ENCODE measurements at regions not wholly inside any gene's neighbourhood (a gene's known extent, or its start where the extent isn't known, plus 50 kb on each side); places are given as distances from the start of the nearest gene placed in this dataset.

DNA sequence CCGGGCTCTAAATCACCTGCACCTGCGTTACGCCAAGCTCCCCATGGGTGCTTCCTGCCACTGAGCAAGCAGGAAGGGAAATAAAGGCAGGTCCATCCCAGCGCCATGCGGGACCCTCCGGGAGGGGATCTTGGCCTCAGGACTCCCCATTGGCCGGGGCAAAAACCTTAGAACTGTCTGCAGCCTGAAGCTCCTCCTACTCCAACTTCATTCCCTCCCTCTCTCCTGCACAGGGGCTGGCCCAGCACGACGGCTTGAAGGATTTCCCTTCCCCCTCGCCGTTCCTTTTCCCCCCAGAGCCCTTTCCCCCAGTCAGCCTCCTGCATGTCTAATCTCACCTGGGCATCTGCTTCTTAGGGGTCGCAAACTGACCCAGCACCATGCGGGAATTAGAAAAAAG lies 137.2 kb upstream of the NCOR2 start:
- TF ChIP-seq, protein P1, sequence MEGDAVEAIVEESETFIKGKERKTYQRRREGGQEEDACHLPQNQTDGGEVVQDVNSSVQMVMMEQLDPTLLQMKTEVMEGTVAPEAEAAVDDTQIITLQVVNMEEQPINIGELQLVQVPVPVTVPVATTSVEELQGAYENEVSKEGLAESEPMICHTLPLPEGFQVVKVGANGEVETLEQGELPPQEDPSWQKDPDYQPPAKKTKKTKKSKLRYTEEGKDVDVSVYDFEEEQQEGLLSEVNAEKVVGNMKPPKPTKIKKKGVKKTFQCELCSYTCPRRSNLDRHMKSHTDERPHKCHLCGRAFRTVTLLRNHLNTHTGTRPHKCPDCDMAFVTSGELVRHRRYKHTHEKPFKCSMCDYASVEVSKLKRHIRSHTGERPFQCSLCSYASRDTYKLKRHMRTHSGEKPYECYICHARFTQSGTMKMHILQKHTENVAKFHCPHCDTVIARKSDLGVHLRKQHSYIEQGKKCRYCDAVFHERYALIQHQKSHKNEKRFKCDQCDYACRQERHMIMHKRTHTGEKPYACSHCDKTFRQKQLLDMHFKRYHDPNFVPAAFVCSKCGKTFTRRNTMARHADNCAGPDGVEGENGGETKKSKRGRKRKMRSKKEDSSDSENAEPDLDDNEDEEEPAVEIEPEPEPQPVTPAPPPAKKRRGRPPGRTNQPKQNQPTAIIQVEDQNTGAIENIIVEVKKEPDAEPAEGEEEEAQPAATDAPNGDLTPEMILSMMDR (conservative IDR thresholded peaks at IDR 0.05), result no peak
- H3K4ac ChIP-seq (ENCODE audit: low read depth, low read length), result no peak overlapping the region
- no CpG with 5 or more reads among the region's 13 CpGs for WGBS (ENCODE audit: extremely low coverage, insufficient read length, low lambda C conversion rate)
- no peak overlapping the region for H4K91ac ChIP-seq (ENCODE audit: insufficient read length, low read depth, low read length)
- no peak overlapping the region for H3K27ac ChIP-seq (ENCODE audit: insufficient read length, low read depth, low read length)
- H3K18ac ChIP-seq (ENCODE audit: insufficient read length, low read depth, low read length), result no peak overlapping the region
- H3K4me1 ChIP-seq (ENCODE audit: insufficient read depth, low read length), result no peaks in the 10 kb centered on the region
- H3K9ac ChIP-seq (ENCODE audit: extremely low read depth, insufficient read length, low read length), result no peak overlapping the region
- H2BK15ac ChIP-seq (ENCODE audit: low read depth, low read length), result no peak overlapping the region
- no peaks in the 10 kb centered on the region for H3K23me2 ChIP-seq (ENCODE audit: insufficient read length, low read depth, low read length, poor library complexity, severe bottlenecking)
- no peak overlapping the region for H4K5ac ChIP-seq (ENCODE audit: insufficient read length, low read depth, low read length)
- Mint-ChIP-seq H3K36me3 (ENCODE audit: insufficient read depth in 1 of 3, low read depth in 3 of 3) (peaks cover 0 to 4% (median 0%) of the 10 kb centered on the region in 3 experiments; a peak in 1 of 7 replicates), H3K27me3 (ENCODE audit: low read depth) (peaks cover 4% of the 10 kb centered on the region), H3K4me3 (no peak overlapping the region), H3K27ac (no peak overlapping the region), H3K4me1 (peaks cover 2 to 7% of the 10 kb centered on the region in 2 experiments; a peak in 3 of 4 replicates), H3K9me3 (peaks cover 6 to 9% of the 10 kb centered on the region in 2 experiments)
- H3K4me2 ChIP-seq (ENCODE audit: insufficient read depth, insufficient read length, low read length), result no peak overlapping the region
- H3K27me3 ChIP-seq (ENCODE audit: insufficient read depth, low read length), result no peaks in the 10 kb centered on the region; the same call in 1 of the 2 replicates
- H2BK20ac ChIP-seq (ENCODE audit: low read depth, low read length, poor library complexity, severe bottlenecking), result no peak overlapping the region
- no peak for DNase-seq
- H2AK5ac ChIP-seq (ENCODE audit: insufficient read length, low read length), result no peak overlapping the region
- no peak overlapping the region for H4K8ac ChIP-seq (replicated peaks; ENCODE audit: insufficient read length, low read depth, low read length)
- no peak overlapping the region for H3K14ac ChIP-seq (ENCODE audit: insufficient read depth, low read length)
- no peak overlapping the region for H2BK12ac ChIP-seq (ENCODE audit: insufficient read length, low read depth, low read length)
- no peaks in the 10 kb centered on the region for H3K9me3 ChIP-seq (ENCODE audit: control insufficient read depth, low read depth, low read length)
- no peak overlapping the region for H3K56ac ChIP-seq (ENCODE audit: insufficient read length, low read depth, low read length)
- H3T11ph ChIP-seq (ENCODE audit: low read length), result no peak overlapping the region
- no peaks in the 10 kb centered on the region for H3K79me2 ChIP-seq (ENCODE audit: insufficient read depth, low read length)
- H2AFZ ChIP-seq (ENCODE audit: low read length), result no peak overlapping the region
- no peaks in the 10 kb centered on the region for H3K79me1 ChIP-seq (ENCODE audit: insufficient read depth, low read depth, low read length, poor library complexity, severe bottlenecking)
- H4K20me1 ChIP-seq (ENCODE audit: control insufficient read depth, insufficient read depth, insufficient read length), result no peaks in the 10 kb centered on the region
- H2BK120ac ChIP-seq (ENCODE audit: low read depth, low read length, poor library complexity, severe bottlenecking), result no peak overlapping the region
- no peak overlapping the region for H3K23ac ChIP-seq (ENCODE audit: insufficient read length, low read depth, low read length)
- no peak overlapping the region for H2BK5ac ChIP-seq (ENCODE audit: insufficient read length, low read length)

Measured in H9 (cell line).